ENCODE measurements at regions not wholly inside any gene's neighbourhood (a gene's known extent, or its start where the extent isn't known, plus 50 kb on each side); places are given as distances from the start of the nearest gene placed in this dataset.

DNA sequence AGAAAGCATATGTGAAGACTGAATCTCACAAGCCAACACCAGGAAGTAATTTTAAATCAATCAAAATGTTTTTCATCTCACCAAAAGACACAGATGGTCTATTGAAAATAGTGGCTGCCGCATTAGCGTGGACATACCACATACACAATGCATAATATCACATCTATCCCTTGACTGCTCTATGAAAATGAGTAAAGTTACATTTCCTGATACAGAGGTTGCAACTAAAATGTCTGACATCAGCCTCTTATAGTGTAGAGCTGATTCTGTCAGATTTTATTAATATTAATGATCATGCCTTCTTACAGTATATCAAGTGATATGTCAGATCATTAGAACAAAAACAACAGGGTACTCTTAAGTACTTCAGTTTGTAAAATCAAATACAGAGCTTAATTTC, 339.8 kb upstream of the EPHA7 start:
- DNase-seq, result no peak
- TF ChIP-seq POLR2A (IDR thresholded peaks at IDR 0.05), result no peak
- TF ChIP-seq EP300 (IDR thresholded peaks at IDR 0.05), result no peak
- TF ChIP-seq, protein P1, sequence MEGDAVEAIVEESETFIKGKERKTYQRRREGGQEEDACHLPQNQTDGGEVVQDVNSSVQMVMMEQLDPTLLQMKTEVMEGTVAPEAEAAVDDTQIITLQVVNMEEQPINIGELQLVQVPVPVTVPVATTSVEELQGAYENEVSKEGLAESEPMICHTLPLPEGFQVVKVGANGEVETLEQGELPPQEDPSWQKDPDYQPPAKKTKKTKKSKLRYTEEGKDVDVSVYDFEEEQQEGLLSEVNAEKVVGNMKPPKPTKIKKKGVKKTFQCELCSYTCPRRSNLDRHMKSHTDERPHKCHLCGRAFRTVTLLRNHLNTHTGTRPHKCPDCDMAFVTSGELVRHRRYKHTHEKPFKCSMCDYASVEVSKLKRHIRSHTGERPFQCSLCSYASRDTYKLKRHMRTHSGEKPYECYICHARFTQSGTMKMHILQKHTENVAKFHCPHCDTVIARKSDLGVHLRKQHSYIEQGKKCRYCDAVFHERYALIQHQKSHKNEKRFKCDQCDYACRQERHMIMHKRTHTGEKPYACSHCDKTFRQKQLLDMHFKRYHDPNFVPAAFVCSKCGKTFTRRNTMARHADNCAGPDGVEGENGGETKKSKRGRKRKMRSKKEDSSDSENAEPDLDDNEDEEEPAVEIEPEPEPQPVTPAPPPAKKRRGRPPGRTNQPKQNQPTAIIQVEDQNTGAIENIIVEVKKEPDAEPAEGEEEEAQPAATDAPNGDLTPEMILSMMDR (IDR thresholded peaks at IDR 0.05), result no peak
- WGBS, 3 donors, result 96 to 98% (median 97%) methylated on average over 2 of the region's 2 CpGs
- H3K27ac ChIP-seq, result no peak overlapping the region
- intact Hi-C loops (cut with DNase I), result no loop called here
- H3K4me1 ChIP-seq (ENCODE audit: insufficient read depth), result no peaks in the 10 kb centered on the region
- H3K9me3 ChIP-seq, result no peaks in the 10 kb centered on the region
- no peaks in the 10 kb centered on the region for H3K27me3 ChIP-seq
- no peak overlapping the region for H3K4me3 ChIP-seq
- H3K36me3 ChIP-seq, result no peaks in the 10 kb centered on the region

GRCh38 chr6:93751969-93752368, 332.6 kb upstream of the EPHA7 start:
- H3K4me3 ChIP-seq, result no peak overlapping the region
- no peaks in the 10 kb centered on the region for H3K4me1 ChIP-seq (ENCODE audit: insufficient read depth)
- intact Hi-C loops (cut with DNase I), result no loop called here
- no peaks in the 10 kb centered on the region for H3K36me3 ChIP-seq
- H3K27me3 ChIP-seq, result no peaks in the 10 kb centered on the region
- TF ChIP-seq EP300 (IDR thresholded peaks at IDR 0.05), result no peak
- TF ChIP-seq POLR2A (IDR thresholded peaks at IDR 0.05), result no peak
- 17 to 24% (median 23%) methylated on average over 2 of the region's 2 CpGs for whole genome bisulfite sequencing, 3 donors
- DNase-seq, result no peak
- H3K27ac ChIP-seq, result no peak overlapping the region
- no peaks in the 10 kb centered on the region for H3K9me3 ChIP-seq

DNA sequence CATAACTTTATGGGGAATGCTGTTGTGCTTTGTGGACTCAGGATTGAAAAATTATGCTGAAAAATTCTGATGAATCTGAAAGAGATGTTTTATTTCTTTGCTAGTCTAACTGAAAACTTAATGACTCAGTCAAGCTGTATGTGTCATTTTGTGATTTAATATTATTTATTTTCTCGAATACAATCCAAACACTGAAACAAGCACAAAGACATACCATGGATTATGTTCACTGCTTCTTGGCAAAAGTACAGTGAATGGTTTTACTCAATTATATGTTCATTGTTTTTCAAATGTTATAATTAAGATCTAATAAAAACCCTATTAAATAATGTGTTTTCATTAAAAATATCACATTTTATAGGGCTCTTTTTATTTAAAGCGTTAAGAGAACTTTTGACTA, 330.6 kb upstream of the EPHA7 start:
- WGBS, 3 donors, result 56 to 71% (median 65%) methylated on average over 2 of the region's 2 CpGs

DNA sequence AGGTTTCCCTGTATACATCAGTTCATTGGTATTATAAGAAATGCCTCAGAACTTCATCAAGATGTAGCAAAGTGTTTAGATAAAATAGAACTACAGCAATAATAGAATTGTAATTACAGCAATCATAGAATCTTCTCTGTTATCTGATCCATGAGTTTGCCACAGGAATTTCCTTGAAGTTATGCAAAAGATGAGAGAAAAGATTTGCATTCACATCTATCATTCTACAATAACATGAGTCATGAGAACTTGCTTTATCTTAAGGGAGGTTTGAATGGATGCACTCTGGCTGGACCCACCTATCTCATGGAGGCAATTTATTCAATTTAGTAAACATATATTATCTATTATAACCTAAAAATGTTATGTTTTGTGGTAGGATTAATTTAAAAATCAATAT, 329.8 kb upstream of the EPHA7 start:
- Histone ChIP-seq H3K36me3 (no peaks in the 10 kb centered on the region), H3K4me1 (ENCODE audit: insufficient read depth) (no peaks in the 10 kb centered on the region), H3K27ac (no peak overlapping the region), H3K4me3 (no peak overlapping the region), H3K9me3 (no peaks in the 10 kb centered on the region), H3K27me3 (no peaks in the 10 kb centered on the region)
- TF ChIP-seq EP300 (IDR thresholded peaks at IDR 0.05), result no peak
- TF ChIP-seq POLR2A (IDR thresholded peaks at IDR 0.05), result no peak
- TF ChIP-seq, protein P1 (IDR thresholded peaks at IDR 0.05), result no peak
- intact Hi-C loops (cut with DNase I), result no loop called here
- no peak for DNase-seq

More for the DNA sequence above, 330.6 kb upstream of the EPHA7 start:
- H3K9me3 ChIP-seq, result no peaks in the 10 kb centered on the region
- no peaks in the 10 kb centered on the region for H3K4me1 ChIP-seq (ENCODE audit: insufficient read depth)
- H3K36me3 ChIP-seq, result no peaks in the 10 kb centered on the region
- H3K4me3 ChIP-seq, result no peak overlapping the region
- intact Hi-C loops (cut with DNase I), result no loop called here
- no peaks in the 10 kb centered on the region for H3K27me3 ChIP-seq
- no peak overlapping the region for H3K27ac ChIP-seq
- no peak for DNase-seq
- TF ChIP-seq EP300 (IDR thresholded peaks at IDR 0.05) (no peak), POLR2A (IDR thresholded peaks at IDR 0.05) (no peak)
- TF ChIP-seq, protein P1 (IDR thresholded peaks at IDR 0.05), result no peak

DNA sequence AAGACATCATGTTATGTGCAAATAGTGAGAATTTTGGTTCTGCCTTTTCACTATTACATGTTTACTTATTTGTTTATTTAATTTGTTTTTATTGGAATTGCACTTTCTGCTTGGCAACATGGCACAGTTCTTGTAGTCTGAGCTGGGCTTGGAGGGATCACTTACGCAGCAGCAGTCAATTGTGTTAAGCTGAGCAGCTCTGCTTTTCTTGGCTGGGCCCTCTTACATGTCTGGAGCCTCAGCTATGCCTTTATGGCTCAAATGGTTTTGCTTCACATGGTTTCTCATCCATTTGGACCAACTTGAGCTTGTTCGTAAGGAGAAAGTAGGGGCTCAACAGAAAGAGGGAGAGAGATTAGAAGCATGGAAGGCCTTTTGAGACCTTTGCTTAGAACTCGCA, 327.5 kb upstream of the EPHA7 start:
- WGBS, 3 donors, result 93 to 97% (median 96%) methylated on average over 3 of the region's 3 CpGs
- TF ChIP-seq, protein P1 (IDR thresholded peaks at IDR 0.05), result no peak
- TF ChIP-seq POLR2A (IDR thresholded peaks at IDR 0.05) (no peak), EP300 (IDR thresholded peaks at IDR 0.05) (no peak)
- H3K9me3 ChIP-seq, result no peaks in the 10 kb centered on the region
- intact Hi-C loops (cut with DNase I), result no loop called here
- H3K36me3 ChIP-seq, result no peaks in the 10 kb centered on the region
- no peaks in the 10 kb centered on the region for H3K4me1 ChIP-seq (ENCODE audit: insufficient read depth)
- no peak overlapping the region for H3K4me3 ChIP-seq
- no peak for DNase-seq
- H3K27ac ChIP-seq, result no peak overlapping the region
- no peaks in the 10 kb centered on the region for H3K27me3 ChIP-seq

Measured in ovary (tissue), 7 donors.